Chondrocyte (in vitro differentiated cells): ENCODE measurements at regions not wholly inside any gene's neighbourhood (a gene's known extent, or its start where the extent isn't known, plus 50 kb on each side); places are given as distances from the start of the nearest gene placed in this dataset.

Experiments
- DNase-seq: peaks from one replicate; pipeline ENCODE4 v3.0.0; 2021; ENCODE audit warnings: mixed read lengths, low spot score
- H3K27ac Mint-ChIP-seq: one replicate; pipeline ENCODE4 v1.8.0; 2021; ENCODE audit warnings: mild to moderate bottlenecking, moderate library complexity, mixed read lengths; ENCODE audit not compliant: unreplicated experiment
- H3K27me3 Mint-ChIP-seq: 2 replicates; pipeline ENCODE4 v1.8.0; 2021; ENCODE audit warnings: low read depth, mixed read lengths
- H3K36me3 Mint-ChIP-seq: 2 replicates; pipeline ENCODE4 v1.8.0; 2021; ENCODE audit warnings: low read depth, mixed read lengths
- H3K4me1 Mint-ChIP-seq: 2 replicates; pipeline ENCODE4 v1.8.0; 2021; ENCODE audit warnings: low read depth, mild to moderate bottlenecking, mixed read lengths
- H3K4me3 Mint-ChIP-seq: one replicate; pipeline ENCODE4 v1.8.0; 2021; ENCODE audit warnings: mild to moderate bottlenecking, moderate library complexity, mixed read lengths; ENCODE audit not compliant: unreplicated experiment
- H3K9me3 Mint-ChIP-seq: 2 replicates; pipeline ENCODE4 v1.8.0; 2021; ENCODE audit warnings: low read depth, mixed read lengths
- CTCF ChIP-seq: fragments of 200-600 bp; sonication (generic); IDR thresholded peaks from 2 replicates; pipeline ENCODE4 v1.5.0; 2021; ENCODE audit warnings: antibody characterized with exemption, mild to moderate bottlenecking, moderate library complexity

- no peak for DNase-seq
- peaks cover 7% of the 10 kb centered on the region for H3K4me1 Mint-ChIP-seq
- TF ChIP-seq CTCF = peak; percentile 62
- H3K27me3 Mint-ChIP-seq = peaks cover 3% of the 10 kb centered on the region
- no peaks in the 10 kb centered on the region for H3K9me3 Mint-ChIP-seq
- peak overlapping the region; percentile 47 for H3K4me3 Mint-ChIP-seq
- no peaks in the 10 kb centered on the region for H3K36me3 Mint-ChIP-seq
- H3K27ac Mint-ChIP-seq = no peak overlapping the region
Observed at GRCh38 chr7:123355576-123356190, 155.9 kb upstream of the SLC13A1 start.

- Mint-ChIP-seq H3K9me3 (no peaks in the 10 kb centered on the region), H3K4me3 (no peak overlapping the region), H3K27me3 (peaks cover 2% of the 10 kb centered on the region), H3K4me1 (peaks cover 7% of the 10 kb centered on the region), H3K36me3 (no peaks in the 10 kb centered on the region), H3K27ac (no peak overlapping the region)
- no peak for TF ChIP-seq CTCF
- no peak for DNase-seq
Observed at GRCh38 chr7:123352973-123353372, 153.2 kb upstream of the SLC13A1 start.

DNA sequence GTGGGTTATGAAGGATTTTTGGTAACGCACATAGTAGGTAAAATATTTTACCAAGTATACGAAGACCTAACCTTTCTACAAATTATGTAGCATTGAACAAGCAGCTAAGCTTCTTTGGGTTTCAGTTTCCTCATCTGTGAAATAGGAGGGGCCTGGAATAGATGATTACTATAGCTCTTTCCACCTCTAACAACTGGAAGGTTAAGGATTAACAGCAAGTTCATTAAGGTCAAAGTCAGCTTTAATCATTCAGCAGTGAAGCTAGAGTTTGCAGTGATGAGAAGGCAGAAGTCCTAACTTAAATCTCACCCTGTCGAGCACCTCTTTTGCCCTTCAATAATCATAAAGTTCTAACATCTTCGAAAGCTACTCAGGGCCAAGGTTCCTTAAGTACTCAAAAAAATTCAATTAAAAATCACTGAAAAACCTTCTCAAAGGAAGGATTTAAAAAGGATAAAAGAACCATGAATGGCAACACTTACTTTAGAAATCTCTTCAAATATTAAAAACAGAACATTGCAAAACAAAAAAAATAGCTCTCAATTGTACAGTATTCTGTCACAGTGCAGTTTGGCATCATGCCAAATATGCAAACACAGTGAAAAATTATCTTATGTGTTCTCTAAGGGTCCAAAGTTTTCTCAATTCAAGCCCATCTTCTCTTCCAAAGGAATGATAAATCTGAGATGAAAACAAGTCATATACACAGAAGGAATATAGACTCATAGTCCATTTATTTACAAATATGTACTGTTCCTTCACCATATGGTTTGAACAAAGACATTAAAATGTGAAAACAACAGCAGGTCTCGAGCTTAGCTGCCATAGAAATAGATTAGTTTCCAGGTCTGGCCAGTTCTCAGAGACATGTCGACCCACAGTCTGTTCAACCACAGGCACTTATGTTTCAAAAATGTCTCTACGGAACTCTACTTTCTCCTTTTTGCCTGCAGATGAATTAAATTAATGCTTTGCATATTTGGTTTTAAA, 152.0 kb upstream of the SLC13A1 start:
- Mint-ChIP-seq H3K27me3 (peaks cover 3% of the 10 kb centered on the region), H3K4me3 (no peak overlapping the region), H3K27ac (no peak overlapping the region), H3K9me3 (no peaks in the 10 kb centered on the region), H3K36me3 (no peaks in the 10 kb centered on the region), H3K4me1 (peaks cover 7% of the 10 kb centered on the region)
- no peak for DNase-seq
- TF ChIP-seq CTCF = no peak

GRCh38 chr7:123351027-123351426, 151.3 kb upstream of the SLC13A1 start:
- no peak overlapping the region for H3K4me3 Mint-ChIP-seq
- DNase-seq = no peak
- H3K27ac Mint-ChIP-seq = no peak overlapping the region
- no peaks in the 10 kb centered on the region for H3K36me3 Mint-ChIP-seq
- peaks cover 6% of the 10 kb centered on the region for H3K4me1 Mint-ChIP-seq
- H3K27me3 Mint-ChIP-seq = peaks cover 3% of the 10 kb centered on the region
- no peak for TF ChIP-seq CTCF
- H3K9me3 Mint-ChIP-seq = no peaks in the 10 kb centered on the region

DNA sequence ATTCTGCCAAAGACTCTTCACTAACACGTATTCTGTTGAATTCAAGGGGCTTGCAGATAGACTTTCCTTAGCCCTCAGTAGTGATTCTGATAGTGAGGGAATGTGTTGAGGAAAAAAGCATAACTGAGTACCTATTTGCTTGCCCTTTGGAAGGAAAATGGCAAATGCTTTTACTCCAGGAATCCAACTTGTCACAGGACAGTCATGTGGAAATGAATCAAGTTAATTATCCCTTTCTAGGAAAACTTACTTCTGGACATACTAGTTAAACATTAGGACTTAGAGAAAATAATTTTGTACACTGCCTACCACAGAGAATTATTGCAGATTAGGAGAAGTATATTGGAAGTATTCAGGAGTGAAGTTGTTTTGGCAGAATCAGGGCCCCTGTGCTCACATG, 148.9 kb upstream of the SLC13A1 start:
- no peak for DNase-seq
- no peak overlapping the region for H3K4me3 Mint-ChIP-seq
- H3K4me1 Mint-ChIP-seq = no peaks in the 10 kb centered on the region
- H3K36me3 Mint-ChIP-seq = no peaks in the 10 kb centered on the region
- no peaks in the 10 kb centered on the region for H3K9me3 Mint-ChIP-seq
- TF ChIP-seq CTCF = no peak
- peaks cover 5% of the 10 kb centered on the region for H3K27me3 Mint-ChIP-seq
- H3K27ac Mint-ChIP-seq = no peak overlapping the region
